H1 (cell line): ENCODE measurements at regions not wholly inside any gene's neighbourhood (a gene's known extent, or its start where the extent isn't known, plus 50 kb on each side); places are given as distances from the start of the nearest gene placed in this dataset.

Experiments used
- CTCF ChIP-seq, 3 experiments: IDR thresholded peaks; 1 replicate in 2 of 3; 2 replicates in 1 of 3; pipeline versions ENCODE4 v1.5.1 to v1.6.1; 2011; ENCODE audit warnings: low read length in 3 of 3, mild to moderate bottlenecking in 3 of 3, inconsistent platforms in 2 of 3, low read depth in 1 of 3, moderate library complexity in 1 of 3; ENCODE audit not compliant: insufficient read depth in 1 of 3; ENCODE audit errors: control extremely low read depth in 1 of 3
- E2F6 ChIP-seq: IDR thresholded peaks from 2 replicates; pipeline ENCODE4 v1.6.1; 2012; ENCODE audit warnings: inconsistent platforms
- EZH2 ChIP-seq: fragments of 200-600 bp; sonication (generic); IDR thresholded peaks from 2 replicates; pipeline ENCODE4 v1.7.1; 2012; ENCODE audit warnings: low read depth, mild to moderate bottlenecking, moderate library complexity, low read length, inconsistent platforms; ENCODE audit not compliant: severe bottlenecking
- TAF1 ChIP-seq: IDR thresholded peaks from 2 replicates; pipeline ENCODE4 v1.6.1; 2011; ENCODE audit warnings: mild to moderate bottlenecking, low read depth, low read length

- TF ChIP-seq EZH2 (no peak), CTCF (IDR thresholded peaks at IDR 0.05; ENCODE audit: control extremely low read depth in 1 of 3, insufficient read depth in 1 of 3, low read depth in 1 of 3, low read length in 3 of 3) (no peak), E2F6 (no peak), TAF1 (no peak)
These were observed 293.4 kb upstream of the VWC2 start for GRCh38 chr7:49479936-49480544.
